HepG2 (cell line): ENCODE measurements at regions not wholly inside any gene's neighbourhood (a gene's known extent, or its start where the extent isn't known, plus 50 kb on each side); places are given as distances from the start of the nearest gene placed in this dataset.

Source experiments
- ATAC-seq: fragments of 200-7000 bp; cut with Tn5 transposase; 3 replicates; pipeline ENCODE4 v1.9.1; 2020; ENCODE audit warnings: mild to moderate bottlenecking, moderate library complexity
- BruUV-seq: library from RNA; stranded (reverse); fragments of 400-500 nt; replicated peaks from 2 replicates; lab custom pipeline; 2021; lab: Mats Ljungman, UMichigan
- CTCF ChIA-PET: fragments of 300-600 bp; formaldehyde crosslinking; extraction: SDS; loops from one replicate; lab custom pipeline; 2021; ENCODE audit warnings: low total read pairs, inconsistent platforms, low intra/inter-chr PET ratio; lab: Yijun Ruan, JAX
- POLR2A ChIA-PET: fragments of 350-600 bp; sonication (Branson Sonifier 250); formaldehyde crosslinking; loops from one replicate; lab custom pipeline; 2020; ENCODE audit warnings: antibody characterized with exemption, inconsistent platforms; lab: Yijun Ruan, JAX
- DNase-seq: peaks from one replicate; pipeline ENCODE4 v3.0.0-alpha.2; 2015; ENCODE audit warnings: low spot score
- FAIRE-seq: peaks from 3 replicates; lab custom pipeline; 2011; peaks lifted over from hg19 to GRCh38; lab: Jason Lieb, UNC
- H2AFZ ChIP-seq: one replicate; pipeline ENCODE4 v1.6.1; 2011; ENCODE audit warnings: low read length, inconsistent platforms
- H3K27ac ChIP-seq: fragments of 300-600 bp; 3 replicates; pipeline ENCODE4 v1.8.0; 2011; ENCODE audit warnings: mixed run types, mild to moderate bottlenecking, mixed read lengths, low read length, inconsistent platforms; ENCODE audit not compliant: insufficient read depth; ENCODE audit errors: extremely low read length
- H3K27me3 ChIP-seq, 2 experiments: fragments of 200-600 bp in 1 of 2; 2 replicates in 1 of 2; 3 replicates in 1 of 2; pipeline versions ENCODE4 v1.6.0 to v1.8.0; 2011; ENCODE audit warnings: low read length in 2 of 2, mild to moderate bottlenecking in 2 of 2, moderate library complexity in 2 of 2, inconsistent platforms in 1 of 2; ENCODE audit not compliant: insufficient read depth in 2 of 2, control insufficient read depth in 1 of 2
- H3K36me3 ChIP-seq, 2 experiments: fragments of 200-600 bp in 1 of 2; replicated peaks in 1 of 2; 2 replicates in 1 of 2; 3 replicates in 1 of 2; pipeline versions ENCODE4 v1.5.1 to v1.8.0; 2011; ENCODE audit warnings: low read length in 2 of 2, inconsistent platforms in 1 of 2; ENCODE audit not compliant: insufficient read depth in 2 of 2, control insufficient read depth in 1 of 2
- H3K4me1 ChIP-seq: 2 replicates; pipeline ENCODE4 v1.5.1; 2012; ENCODE audit warnings: low read length, inconsistent platforms; ENCODE audit not compliant: insufficient read depth
- H3K4me2 ChIP-seq: 2 replicates; pipeline ENCODE4 v1.6.0; 2011; ENCODE audit warnings: low read depth, low read length, inconsistent platforms
- H3K4me3 ChIP-seq, 3 experiments: fragments of 200-600 bp in 1 of 3; sonication (generic), shearing (Covaris generic) in 1 of 3; replicated peaks in 1 of 3; 2 replicates each; pipeline ENCODE4 v1.5.1; 2011 to 2016; ENCODE audit warnings: low read length in 3 of 3, inconsistent platforms in 2 of 3, low read depth in 2 of 3, mild to moderate bottlenecking in 2 of 3, control low read depth in 1 of 3, mixed read lengths in 1 of 3; ENCODE audit not compliant: insufficient read depth in 1 of 3
- H3K79me2 ChIP-seq: one replicate; pipeline ENCODE4 v1.6.1; 2011; ENCODE audit warnings: low read length, inconsistent platforms; ENCODE audit not compliant: insufficient read depth
- H3K9ac ChIP-seq: 2 replicates; pipeline ENCODE4 v1.6.0; 2011; ENCODE audit warnings: mild to moderate bottlenecking, low read depth, low read length, inconsistent platforms; ENCODE audit not compliant: insufficient read depth
- H3K9me3 ChIP-seq: 2 replicates; pipeline ENCODE4 v1.5.1; 2012; ENCODE audit warnings: mild to moderate bottlenecking, low read length
- H4K20me1 ChIP-seq: 2 replicates; pipeline ENCODE4 v1.6.0; 2011; ENCODE audit warnings: inconsistent platforms, mild to moderate bottlenecking, low read length, moderate library complexity; ENCODE audit not compliant: insufficient read depth
- ADNP ChIP-seq: sonication (generic); formaldehyde crosslinking; IDR thresholded peaks from 2 replicates; pipeline ENCODE4 v1.4.0; 2020; ENCODE audit warnings: missing genetic modification reagents
- CHD4 ChIP-seq: fragments of 200-600 bp; sonication (generic); IDR thresholded peaks from 2 replicates; pipeline ENCODE4 v1.7.0; 2017; ENCODE audit warnings: mild to moderate bottlenecking, low read length, borderline replicate concordance
- DR1 ChIP-seq: sonication (generic); formaldehyde crosslinking; IDR thresholded peaks from 2 replicates; pipeline ENCODE4 v1.8.0; 2021; ENCODE audit warnings: mild to moderate bottlenecking, missing genetic modification reagents, inconsistent platforms
- GRHL1 ChIP-seq: sonication (generic); formaldehyde crosslinking; conservative IDR thresholded peaks from 2 replicates; pipeline ENCODE4 v1.8.0; 2022; ENCODE audit warnings: missing genetic modification reagents
- KDM1A ChIP-seq: IDR thresholded peaks from 2 replicates; pipeline ENCODE4 v1.6.1; 2016; ENCODE audit warnings: missing compliant biosample characterization
- KLF13 ChIP-seq: sonication (generic); formaldehyde crosslinking; IDR thresholded peaks from 2 replicates; pipeline ENCODE4 v1.4.0; 2020; ENCODE audit warnings: mild to moderate bottlenecking, missing genetic modification reagents
- RCOR2 ChIP-seq: IDR thresholded peaks from 2 replicates; pipeline ENCODE4 v1.6.1; 2016; ENCODE audit warnings: missing biosample characterization, missing genetic modification reagents
- RNF219 ChIP-seq: sonication (generic); formaldehyde crosslinking; IDR thresholded peaks from 2 replicates; pipeline ENCODE4 v1.5.0; 2020; ENCODE audit warnings: mild to moderate bottlenecking, missing genetic modification reagents
- TFE3 ChIP-seq: IDR thresholded peaks from 2 replicates; pipeline ENCODE4 v1.6.1; 2016
- ZFP36L2 ChIP-seq: sonication (generic); formaldehyde crosslinking; IDR thresholded peaks from 2 replicates; pipeline ENCODE4 v1.4.0; 2020; ENCODE audit warnings: missing genetic modification reagents
- ZMYM3 ChIP-seq: sonication (generic); formaldehyde crosslinking; IDR thresholded peaks from 2 replicates; pipeline ENCODE4 v1.5.1; 2020; ENCODE audit warnings: mild to moderate bottlenecking, missing genetic modification reagents
- ZNF205 ChIP-seq: IDR thresholded peaks from 2 replicates; pipeline ENCODE4 v1.6.1; 2018; ENCODE audit warnings: missing biosample characterization, missing genetic modification reagents
- ZNF234 ChIP-seq: sonication (generic); formaldehyde crosslinking; conservative IDR thresholded peaks from 2 replicates; pipeline ENCODE4 v1.5.1; 2020; ENCODE audit warnings: mild to moderate bottlenecking, missing genetic modification reagents
- ZNF652 ChIP-seq: IDR thresholded peaks from 2 replicates; pipeline ENCODE4 v1.6.1; 2016; ENCODE audit warnings: low read depth, borderline replicate concordance
- ZSCAN31 ChIP-seq: sonication (generic); formaldehyde crosslinking; IDR thresholded peaks from 2 replicates; pipeline ENCODE4 v1.5.0; 2020; ENCODE audit warnings: low read depth, mild to moderate bottlenecking, missing genetic modification reagents
- in situ Hi-C: cut with HindIII; loops from 2 replicates; pipeline ENCODE4 v1.10.0; 2017; ENCODE audit warnings: low pct_unique_long_range_greater_than_20kb; ENCODE audit not compliant: extremely low pct_ligation_motif_present
- intact Hi-C: fragments of 100-400 bp; cut with micrococcal nuclease; formaldehyde crosslinking; loops from one replicate; pipeline ENCODE4 v1.10.0; 2022; ENCODE audit not compliant: unreplicated experiment

- no peaks in the 10 kb centered on the region for H3K9me3 ChIP-seq
- BruUV-seq = no TSS peak
- ATAC-seq (no peak), DNase-seq (no peak), FAIRE-seq (no peak)
- no peak overlapping the region for H3K4me2 ChIP-seq
- H3K4me3 ChIP-seq = no peak overlapping the region
- peaks cover 45% of the 10 kb centered on the region for H3K4me1 ChIP-seq
- POLR2A ChIA-PET = interaction anchor here (1.0 kb wide), 1 partner anchor 60 kb away, joined by 4 read pairs; no protein-coding TSS in a partner anchor
- H4K20me1 ChIP-seq = no peaks in the 10 kb centered on the region
- H3K36me3 ChIP-seq = no peaks in the 10 kb centered on the region
- TF ChIP-seq CHD4 = peak; percentile 68; the same call in 1 of the 2 replicates
- TF ChIP-seq RCOR2 = 0 out of 2 replicates have a peak, but pooled peaks have one; percentile 30
- no peak for TF ChIP-seq GRHL1 (CRISPR knock-in tag)
- TF ChIP-seq KLF13 (CRISPR knock-in tag) = no peak
- TF ChIP-seq ADNP (CRISPR knock-in tag) = 0 out of 2 replicates have a peak, but pooled peaks have one; percentile 11
- TF ChIP-seq ZNF234 (CRISPR knock-in tag) = 0 out of 2 replicates have a peak, but pooled peaks have one; percentile 7
- no peak for TF ChIP-seq ZFP36L2
- no peak for TF ChIP-seq ZNF205 (CRISPR knock-in tag)
- no peak for TF ChIP-seq DR1 (CRISPR knock-in tag)
- TF ChIP-seq TFE3 (CRISPR knock-in tag) = no peak
- no peak for TF ChIP-seq RNF219 (CRISPR knock-in tag)
- no peak for TF ChIP-seq ZNF652 (CRISPR knock-in tag)
- 0 out of 2 replicates have a peak, but pooled peaks have one; percentile 34 for TF ChIP-seq ZSCAN31 (CRISPR knock-in tag)
- TF ChIP-seq ZMYM3 (CRISPR knock-in tag) = peak; percentile 94
- peak; percentile 72 for TF ChIP-seq KDM1A (CRISPR knock-in tag)
- CTCF ChIA-PET = no interaction called here
- H2AFZ ChIP-seq = no peak overlapping the region
- no peak overlapping the region for H3K9ac ChIP-seq
- H3K27me3 ChIP-seq = no peaks in the 10 kb centered on the region
- intact Hi-C loops (loop anchor here (1.0 kb wide), 1 partner anchor 8 kb away; no protein-coding TSS in a partner anchor), in situ Hi-C loops (loop anchor here (5.0 kb wide), 1 partner anchor 63 kb away; no protein-coding TSS in a partner anchor)
- no peaks in the 10 kb centered on the region for H3K79me2 ChIP-seq
- peak overlapping the region; percentile 7 for H3K27ac ChIP-seq
These were observed 1300.7 kb upstream of the ZEB2 start for GRCh38 chr2:145820651-145821050.
